ENCODE measurements at regions not wholly inside any gene's neighbourhood (a gene's known extent, or its start where the extent isn't known, plus 50 kb on each side); places are given as distances from the start of the nearest gene placed in this dataset.

DNA sequence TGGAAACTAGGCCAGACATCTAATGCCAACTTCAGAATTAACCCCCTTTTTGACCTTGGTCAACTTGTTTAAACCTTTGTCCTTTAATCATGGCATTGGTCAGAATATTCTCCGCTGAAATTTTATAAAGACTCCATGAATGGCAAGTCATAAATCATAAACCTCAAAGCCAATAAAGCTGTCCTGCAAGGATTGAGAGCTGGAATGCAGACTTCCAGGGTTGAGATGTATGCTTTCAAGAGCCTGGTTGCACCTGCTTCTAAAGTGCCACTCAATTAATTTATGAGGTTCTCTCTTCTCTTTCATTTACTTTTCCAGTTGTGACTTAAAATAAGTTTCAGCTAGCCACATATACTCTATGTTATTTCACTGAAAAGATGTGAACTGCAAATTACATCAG is 136.2 kb upstream of the HCCS start:
- peaks cover 36% of the 10 kb centered on the region for H3K9me3 Mint-ChIP-seq
- no peaks in the 10 kb centered on the region for H3K36me3 Mint-ChIP-seq
- peaks cover 10% of the 10 kb centered on the region for H3K4me1 Mint-ChIP-seq
- TF ChIP-seq, protein P1, sequence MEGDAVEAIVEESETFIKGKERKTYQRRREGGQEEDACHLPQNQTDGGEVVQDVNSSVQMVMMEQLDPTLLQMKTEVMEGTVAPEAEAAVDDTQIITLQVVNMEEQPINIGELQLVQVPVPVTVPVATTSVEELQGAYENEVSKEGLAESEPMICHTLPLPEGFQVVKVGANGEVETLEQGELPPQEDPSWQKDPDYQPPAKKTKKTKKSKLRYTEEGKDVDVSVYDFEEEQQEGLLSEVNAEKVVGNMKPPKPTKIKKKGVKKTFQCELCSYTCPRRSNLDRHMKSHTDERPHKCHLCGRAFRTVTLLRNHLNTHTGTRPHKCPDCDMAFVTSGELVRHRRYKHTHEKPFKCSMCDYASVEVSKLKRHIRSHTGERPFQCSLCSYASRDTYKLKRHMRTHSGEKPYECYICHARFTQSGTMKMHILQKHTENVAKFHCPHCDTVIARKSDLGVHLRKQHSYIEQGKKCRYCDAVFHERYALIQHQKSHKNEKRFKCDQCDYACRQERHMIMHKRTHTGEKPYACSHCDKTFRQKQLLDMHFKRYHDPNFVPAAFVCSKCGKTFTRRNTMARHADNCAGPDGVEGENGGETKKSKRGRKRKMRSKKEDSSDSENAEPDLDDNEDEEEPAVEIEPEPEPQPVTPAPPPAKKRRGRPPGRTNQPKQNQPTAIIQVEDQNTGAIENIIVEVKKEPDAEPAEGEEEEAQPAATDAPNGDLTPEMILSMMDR (IDR thresholded peaks at IDR 0.05; ENCODE audit: unreplicated experiment) = no peak
- no peak overlapping the region for H3K4me3 Mint-ChIP-seq
- H3K27me3 Mint-ChIP-seq (ENCODE audit: low read depth) = no peaks in the 10 kb centered on the region
- H3K27ac Mint-ChIP-seq = no peak overlapping the region
- DNase-seq (ENCODE audit: low spot score in 2 of 2, unreplicated experiment in 2 of 2) = no peak

DNA sequence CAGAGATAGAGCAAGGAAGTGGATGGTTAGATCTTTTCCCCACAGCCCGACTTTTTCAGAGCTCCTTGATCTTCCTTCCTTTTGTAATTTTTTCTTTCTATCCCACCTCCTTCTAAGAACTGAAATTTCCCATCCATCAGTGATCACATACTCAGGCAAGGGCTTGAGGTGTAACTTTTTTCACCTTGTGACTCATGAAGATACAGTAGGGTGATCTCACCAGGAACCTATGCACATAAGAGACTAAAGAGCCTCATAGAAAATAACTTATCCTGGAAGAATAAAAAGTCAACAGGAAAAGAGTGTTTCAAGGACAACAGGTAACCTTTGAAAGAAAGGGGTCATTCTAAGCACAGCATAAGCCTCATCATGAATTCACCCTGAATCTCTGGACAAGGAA is 131.2 kb upstream of the HCCS start:
- peaks cover 41% of the 10 kb centered on the region for H3K9me3 Mint-ChIP-seq
- H3K4me1 Mint-ChIP-seq = peaks cover 5% of the 10 kb centered on the region
- no peak overlapping the region for H3K27ac Mint-ChIP-seq
- H3K4me3 Mint-ChIP-seq = no peak overlapping the region
- TF ChIP-seq, protein P1 (IDR thresholded peaks at IDR 0.05; ENCODE audit: unreplicated experiment) = no peak
- DNase-seq (ENCODE audit: low spot score in 2 of 2, unreplicated experiment in 2 of 2) = no peak
- H3K27me3 Mint-ChIP-seq (ENCODE audit: low read depth) = no peaks in the 10 kb centered on the region
- H3K36me3 Mint-ChIP-seq = no peaks in the 10 kb centered on the region

DNA sequence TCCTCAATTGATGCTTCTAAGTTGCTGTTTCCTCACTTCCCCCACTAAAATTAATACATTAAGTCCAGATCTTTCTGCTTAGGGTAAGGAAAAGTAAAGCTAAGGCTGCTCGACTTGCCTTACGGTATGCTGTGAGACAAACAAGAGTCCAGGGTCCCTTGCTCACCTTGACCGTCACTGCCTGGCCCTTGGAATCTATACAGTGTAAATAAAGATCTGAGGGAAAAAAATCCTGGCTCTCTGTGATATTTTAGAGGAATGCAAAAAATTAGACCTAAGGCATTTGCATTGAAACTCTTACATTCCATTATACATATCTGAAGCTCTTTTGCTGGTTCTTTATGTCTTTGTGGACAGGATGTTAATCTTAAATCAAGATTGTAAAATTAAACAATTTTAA is 129.6 kb upstream of the HCCS start:
- TF ChIP-seq, protein P1 (IDR thresholded peaks at IDR 0.05; ENCODE audit: unreplicated experiment) = no peak

DNA sequence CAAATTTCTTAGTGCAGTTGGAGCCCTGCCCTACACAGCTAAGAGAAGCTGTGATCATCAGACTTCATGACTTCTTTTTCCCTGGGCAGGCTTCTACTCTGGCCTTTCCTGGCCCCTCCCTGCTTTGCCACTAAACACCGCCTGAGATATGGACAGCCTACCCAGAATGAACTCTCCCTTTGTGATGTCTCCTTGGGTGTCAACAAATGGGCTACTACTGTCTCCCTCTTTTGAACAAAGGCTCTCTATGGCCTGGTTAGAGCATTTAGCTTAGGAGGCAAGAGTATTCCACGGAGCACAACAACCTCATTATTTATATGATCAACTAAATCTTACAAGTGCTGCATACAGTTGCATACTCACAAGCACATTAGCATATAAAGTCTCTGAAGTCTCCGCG is 127.6 kb upstream of the HCCS start:
- Mint-ChIP-seq H3K36me3 (no peaks in the 10 kb centered on the region), H3K27me3 (ENCODE audit: low read depth) (no peaks in the 10 kb centered on the region), H3K27ac (no peak overlapping the region), H3K4me1 (peaks cover 16% of the 10 kb centered on the region), H3K9me3 (peaks cover 45% of the 10 kb centered on the region), H3K4me3 (no peak overlapping the region)
- TF ChIP-seq, protein P1 (IDR thresholded peaks at IDR 0.05; ENCODE audit: unreplicated experiment) = no peak
- DNase-seq (ENCODE audit: low spot score in 2 of 2, unreplicated experiment in 2 of 2) = no peak

More for the DNA sequence above, 129.6 kb upstream of the HCCS start:
- DNase-seq (ENCODE audit: low spot score in 2 of 2, unreplicated experiment in 2 of 2) = no peak
- Mint-ChIP-seq H3K36me3 (no peaks in the 10 kb centered on the region), H3K4me3 (no peak overlapping the region), H3K9me3 (peaks cover 48% of the 10 kb centered on the region), H3K4me1 (peaks cover 7% of the 10 kb centered on the region), H3K27ac (peak overlapping the region; percentile 93), H3K27me3 (ENCODE audit: low read depth) (no peaks in the 10 kb centered on the region)

DNA sequence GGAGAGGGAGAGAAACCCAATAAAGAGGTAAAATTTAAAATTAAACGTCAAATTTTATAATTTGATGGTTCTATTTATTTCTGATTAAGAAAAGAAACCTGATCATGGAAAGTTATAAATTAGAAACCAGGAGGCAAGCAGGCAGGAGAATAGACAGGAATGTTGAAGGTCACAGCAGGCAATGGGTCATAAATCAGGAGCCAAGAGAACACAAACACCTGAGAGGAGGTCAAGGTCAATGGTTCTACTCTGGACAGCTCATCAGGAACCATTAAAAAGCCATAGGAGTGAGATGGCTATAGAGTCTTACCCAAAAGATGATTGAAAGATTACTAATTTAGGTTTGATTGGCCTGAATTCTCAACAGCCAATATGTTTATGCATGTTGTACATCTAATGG is 126.9 kb upstream of the HCCS start:
- peaks cover 44% of the 10 kb centered on the region for H3K9me3 Mint-ChIP-seq
- H3K36me3 Mint-ChIP-seq = no peaks in the 10 kb centered on the region

More for the DNA sequence above, 126.9 kb upstream of the HCCS start:
- H3K27ac Mint-ChIP-seq = no peak overlapping the region
- H3K27me3 Mint-ChIP-seq (ENCODE audit: low read depth) = no peaks in the 10 kb centered on the region
- DNase-seq (ENCODE audit: low spot score in 2 of 2, unreplicated experiment in 2 of 2) = no peak
- H3K4me3 Mint-ChIP-seq = no peak overlapping the region
- peaks cover 22% of the 10 kb centered on the region for H3K4me1 Mint-ChIP-seq
- TF ChIP-seq, protein P1 (IDR thresholded peaks at IDR 0.05; ENCODE audit: unreplicated experiment) = no peak

All from mesothelial cell of epicardium (in vitro differentiated cells).